ENCODE measurements at regions not wholly inside any gene's neighbourhood (a gene's known extent, or its start where the extent isn't known, plus 50 kb on each side); places are given as distances from the start of the nearest gene placed in this dataset.
A peak's percentile ranks its signal among the peaks of the same experiment; 100 is the strongest.

- no peak for FAIRE-seq
Measured at GRCh38 chr1:71264039-71264438, 183.2 kb upstream of the ZRANB2 start.

GRCh38 chr1:71262970-71263369, 182.1 kb upstream of the ZRANB2 start:
- FAIRE-seq: no peak

DNA sequence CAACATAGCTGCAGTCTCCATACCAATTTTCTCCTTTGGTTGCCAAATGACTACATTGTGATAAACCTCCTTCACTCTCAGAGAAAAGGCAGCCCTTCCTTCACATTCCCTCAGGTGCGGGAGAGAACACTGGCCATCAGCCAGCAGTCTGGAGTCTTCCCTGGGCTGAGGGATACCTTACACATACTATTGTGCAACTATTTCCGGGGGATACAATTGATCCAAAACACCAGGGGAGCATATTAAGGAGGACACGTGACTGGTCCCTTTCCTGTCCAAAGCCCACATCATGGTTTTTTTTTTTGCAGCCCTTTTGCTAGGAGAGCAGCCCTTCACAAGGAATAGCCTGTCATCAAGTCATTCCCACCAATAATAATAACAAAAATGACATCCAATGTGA, 172.1 kb upstream of the ZRANB2 start:
- FAIRE-seq: no peak

GRCh38 chr1:71245246-71245645, 164.4 kb upstream of the ZRANB2 start:
- no peak for FAIRE-seq

GRCh38 chr1:71242239-71242638, 161.4 kb upstream of the ZRANB2 start:
- no peak for FAIRE-seq

- FAIRE-seq: no peak
Measured at GRCh38 chr1:71240656-71241055, 159.8 kb upstream of the ZRANB2 start.

GRCh38 chr1:71236503-71236902, 155.7 kb upstream of the ZRANB2 start:
- no peak for FAIRE-seq

- no peak for FAIRE-seq
Measured at GRCh38 chr1:71233645-71234044, 152.8 kb upstream of the ZRANB2 start.

GRCh38 chr1:71232786-71233185, 152.0 kb upstream of the ZRANB2 start:
- no peak for FAIRE-seq

GRCh38 chr1:71232166-71232763, 151.4 kb upstream of the ZRANB2 start:
- no peak for FAIRE-seq

- no peak for FAIRE-seq
Measured at GRCh38 chr1:71231751-71232150, 150.9 kb upstream of the ZRANB2 start.

GRCh38 chr1:71228742-71229365, 148.0 kb upstream of the ZRANB2 start:
- FAIRE-seq: no peak

- no peak for FAIRE-seq
Measured at GRCh38 chr1:71228241-71228640, 147.4 kb upstream of the ZRANB2 start.

- FAIRE-seq: no peak
Measured at GRCh38 chr1:71224741-71225377, 144.0 kb upstream of the ZRANB2 start.

DNA sequence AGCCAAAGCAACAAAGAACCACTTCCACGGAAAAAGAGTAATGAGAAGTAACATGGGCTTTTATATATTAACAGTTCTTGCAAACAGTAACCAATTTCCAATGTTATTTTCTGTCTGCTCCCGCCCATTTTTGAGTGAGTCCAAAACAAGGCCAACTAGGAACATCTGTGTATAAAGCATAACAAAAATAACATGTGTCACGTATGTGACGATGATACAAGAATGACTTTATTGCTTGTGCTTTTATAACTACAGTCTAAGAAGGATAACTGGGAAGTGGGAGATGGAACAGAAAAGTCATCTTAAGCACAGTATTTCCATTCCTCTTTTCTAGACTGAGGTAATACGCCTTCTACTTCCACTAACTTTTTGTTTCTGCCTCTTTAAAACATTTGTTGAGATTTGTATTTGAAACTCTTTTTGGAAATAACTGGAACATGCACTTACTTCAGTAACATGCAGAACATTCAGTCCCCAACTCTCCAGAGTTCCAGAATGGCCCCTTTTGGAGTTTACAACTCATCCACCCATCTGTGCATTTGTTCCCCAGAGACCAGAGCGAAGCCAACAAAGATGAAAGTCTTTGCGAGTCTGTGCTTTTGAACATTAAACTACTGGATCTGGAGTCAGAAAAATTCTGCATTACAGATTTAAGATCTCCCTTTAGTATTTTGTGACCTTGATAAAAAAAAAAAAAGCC, 143.0 kb upstream of the ZRANB2 start:
- FAIRE-seq: no peak

GRCh38 chr1:71222668-71223067, 141.8 kb upstream of the ZRANB2 start:
- FAIRE-seq: no peak

- no peak for FAIRE-seq
Measured at GRCh38 chr1:71210718-71211117, 129.9 kb upstream of the ZRANB2 start.

- no peak for FAIRE-seq
Measured at GRCh38 chr1:71203241-71203640, 122.4 kb upstream of the ZRANB2 start.

DNA sequence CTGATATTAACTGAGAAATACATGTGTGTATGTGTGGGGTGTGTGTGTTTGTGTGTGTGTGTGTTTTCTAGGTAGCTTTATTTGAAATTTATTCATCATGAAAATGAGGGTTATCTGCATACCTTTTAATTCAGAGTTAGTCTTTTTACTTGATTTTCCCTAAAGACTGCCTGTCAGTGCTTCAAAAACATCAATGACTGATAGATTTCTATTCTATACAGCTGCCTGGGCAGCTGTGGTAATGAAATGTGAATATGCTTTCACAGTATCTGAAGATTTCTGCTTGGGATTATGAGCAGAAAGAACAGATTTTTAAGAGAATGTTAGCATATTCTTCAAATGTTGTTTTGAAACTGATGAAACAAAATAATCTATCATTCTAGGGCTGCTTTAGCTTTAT, 119.7 kb upstream of the ZRANB2 start:
- FAIRE-seq: no peak

- peak; percentile 65 for FAIRE-seq
Measured at GRCh38 chr1:71196685-71197084, 115.8 kb upstream of the ZRANB2 start.

DNA sequence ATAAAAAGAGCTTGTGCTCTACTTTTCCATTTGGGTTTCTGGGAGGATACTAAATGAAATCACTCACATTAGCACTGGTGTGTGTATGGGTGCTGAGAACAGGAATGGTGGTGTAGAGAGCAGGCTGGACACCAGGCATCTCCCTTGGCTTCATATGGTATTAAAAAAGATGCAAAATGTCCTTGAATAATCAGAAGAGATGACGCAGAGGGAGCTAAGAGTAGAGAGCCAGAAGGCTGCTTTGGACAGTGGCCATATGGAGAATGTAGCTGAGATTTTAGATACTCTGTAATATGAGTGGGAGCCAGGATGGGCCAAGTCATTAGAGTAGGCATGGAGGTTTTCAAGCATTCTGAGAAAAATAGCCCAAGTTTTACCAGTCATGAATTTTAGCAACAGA, 112.3 kb upstream of the ZRANB2 start:
- FAIRE-seq: no peak

DNA sequence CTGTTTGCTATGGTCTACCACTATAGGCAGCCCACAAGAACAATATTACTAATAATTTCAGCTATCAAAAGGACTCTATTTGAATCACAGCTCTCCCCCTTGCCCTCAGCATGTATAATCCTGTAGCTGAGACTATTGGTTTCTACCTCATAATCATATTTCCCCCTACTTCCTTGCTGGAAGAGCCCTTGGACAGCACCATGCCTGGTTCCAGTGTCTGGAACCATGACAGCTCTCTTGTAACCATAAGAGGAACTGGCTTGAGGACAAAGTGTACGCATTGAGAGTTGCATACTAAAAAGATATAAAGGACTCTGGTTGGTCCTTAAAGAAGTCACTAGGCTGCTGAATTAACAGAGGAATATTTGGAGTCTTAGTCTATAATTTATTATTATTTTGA, 110.7 kb upstream of the ZRANB2 start:
- no peak for FAIRE-seq

DNA sequence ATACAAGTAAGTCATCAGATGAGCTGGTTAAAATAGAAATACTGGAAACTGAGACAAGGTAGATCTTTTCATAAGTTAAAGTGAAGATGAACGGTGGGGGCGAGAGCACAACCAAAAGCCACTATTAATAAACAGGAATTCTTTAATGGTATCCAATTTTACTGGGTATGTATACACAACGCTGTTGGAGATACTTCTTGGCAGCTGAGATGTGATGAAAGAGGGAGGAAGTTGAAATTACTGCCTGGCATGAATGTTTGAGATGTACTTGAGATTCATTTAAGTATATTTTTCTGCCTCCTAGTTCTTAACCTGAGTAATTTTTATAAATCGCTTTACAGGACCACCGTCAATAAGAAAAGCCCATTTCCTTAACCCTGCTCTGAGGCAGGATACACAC, 110.0 kb upstream of the ZRANB2 start:
- no peak for FAIRE-seq

DNA sequence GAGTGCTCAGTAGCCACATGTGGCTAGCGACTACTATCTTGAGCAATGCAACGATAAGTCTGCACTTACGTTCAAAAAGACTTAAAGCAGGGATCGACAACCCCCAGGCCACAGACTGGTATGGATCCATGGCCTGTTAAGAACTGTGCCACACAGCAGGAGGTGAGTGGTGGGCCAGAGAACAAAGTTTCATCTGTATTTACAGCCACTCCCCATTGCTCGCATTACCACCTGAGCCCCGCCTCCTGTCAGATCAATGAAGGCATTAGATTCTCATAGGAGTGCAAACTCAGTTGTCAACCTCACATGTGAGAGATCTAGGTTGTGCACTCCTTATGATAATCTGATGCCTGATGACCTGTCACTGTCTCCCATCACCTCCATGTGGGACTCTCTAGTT, 103.6 kb upstream of the ZRANB2 start:
- FAIRE-seq: no peak
